Fibroblast of villous mesenchyme (primary cell): ENCODE measurements at regions not wholly inside any gene's neighbourhood (a gene's known extent, or its start where the extent isn't known, plus 50 kb on each side); places are given as distances from the start of the nearest gene placed in this dataset.

Source experiments
- DNase-seq: peaks from one replicate; pipeline ENCODE4 v3.0.0-alpha.2; 2010; ENCODE audit warnings: low read depth
- H3K4me3 ChIP-seq: 2 replicates; pipeline ENCODE4 v1.5.1; 2011; ENCODE audit warnings: low read depth, mild to moderate bottlenecking, low read length
- CTCF ChIP-seq: IDR thresholded peaks from 2 replicates; pipeline ENCODE4 v1.5.1; 2012; ENCODE audit warnings: low read depth, mild to moderate bottlenecking, low read length; ENCODE audit not compliant: insufficient read depth

GRCh38 chr2:183696028-183696427 lies 571.8 kb downstream of the NUP35 start:
- DNase-seq, result no peak
- TF ChIP-seq CTCF, result no peak
- no peak overlapping the region for H3K4me3 ChIP-seq

GRCh38 chr2:183709829-183710228 lies 585.6 kb downstream of the NUP35 start:
- no peak overlapping the region for H3K4me3 ChIP-seq
- no peak for TF ChIP-seq CTCF
- no peak for DNase-seq

GRCh38 chr2:183718246-183718645 lies 594.0 kb downstream of the NUP35 start:
- no peak for DNase-seq
- TF ChIP-seq CTCF, result no peak
- no peak overlapping the region for H3K4me3 ChIP-seq

- DNase-seq, result no peak
- TF ChIP-seq CTCF, result no peak
- H3K4me3 ChIP-seq, result no peak overlapping the region
Measured at GRCh38 chr2:183723278-183723677, 599.0 kb downstream of the NUP35 start.

- H3K4me3 ChIP-seq, result no peak overlapping the region
- TF ChIP-seq CTCF, result no peak
- DNase-seq, result no peak
Measured at GRCh38 chr2:183729380-183729779, 605.1 kb downstream of the NUP35 start.

- no peak overlapping the region for H3K4me3 ChIP-seq
- no peak for TF ChIP-seq CTCF
- DNase-seq, result no peak
Measured at GRCh38 chr2:183740241-183740640, 616.0 kb downstream of the NUP35 start.

GRCh38 chr2:183752571-183752970 lies 628.3 kb downstream of the NUP35 start:
- no peak for TF ChIP-seq CTCF
- no peak overlapping the region for H3K4me3 ChIP-seq
- no peak for DNase-seq
